Transverse colon (tissue), 4 donors: ENCODE measurements at regions not wholly inside any gene's neighbourhood (a gene's known extent, or its start where the extent isn't known, plus 50 kb on each side); places are given as distances from the start of the nearest gene placed in this dataset.

ENCODE experiments used
- CTCF ChIP-seq, 5 experiments: fragments of 200-600 bp in 3 of 5; fragments of 450-650 bp in 2 of 5; sonication (generic) in 3 of 5; IDR thresholded peaks; 1 replicate in 2 of 5; 2 replicates in 3 of 5; pipeline ENCODE4 v1.5.1; 2016 to 2017; ENCODE audit warnings: antibody characterized with exemption in 5 of 5, inconsistent platforms in 3 of 5, mild to moderate bottlenecking in 2 of 5, moderate library complexity in 1 of 5
- EP300 ChIP-seq: sonication (generic); formaldehyde crosslinking; IDR thresholded peaks from one replicate; pipeline ENCODE4 v1.6.1; 2017; ENCODE audit warnings: antibody characterized with exemption, low read depth
- POLR2A ChIP-seq: fragments of 450-650 bp; IDR thresholded peaks from one replicate; pipeline ENCODE4 v1.6.1; 2016; ENCODE audit warnings: antibody characterized with exemption, mild to moderate bottlenecking, moderate library complexity
- POLR2AphosphoS5 ChIP-seq, 3 donors: sonication (generic); formaldehyde crosslinking; IDR thresholded peaks; one replicate each; pipeline ENCODE4 v1.6.1; 2016; ENCODE audit warnings: antibody characterized with exemption in 3 of 3

GRCh38 chr9:16039988-16040761 is 487.3 kb downstream of the CCDC171 start:
- TF ChIP-seq CTCF (IDR thresholded peaks at IDR 0.05) (no peak), POLR2A (no peak), POLR2AphosphoS5 (IDR thresholded peaks at IDR 0.05) (no peak), EP300 (no peak)
